MM.1S (cell line): ENCODE measurements at regions not wholly inside any gene's neighbourhood (a gene's known extent, or its start where the extent isn't known, plus 50 kb on each side); places are given as distances from the start of the nearest gene placed in this dataset.

Experiments
- DNase-seq: peaks from one replicate; pipeline ENCODE4 v3.0.0-alpha.2; 2015
- H2AFZ ChIP-seq: fragments of 300-600 bp; sonication (generic); 2 replicates; pipeline ENCODE4 v1.6.0; 2016; ENCODE audit warnings: antibody characterized with exemption, low read length
- H3F3A ChIP-seq: fragments of 300-600 bp; sonication (generic); 2 replicates; pipeline ENCODE4 v1.6.1; 2016; ENCODE audit warnings: mild to moderate bottlenecking, antibody characterized with exemption, low read length, moderate library complexity, mixed read lengths; ENCODE audit not compliant: insufficient read depth
- H3K27ac ChIP-seq: fragments of 300-600 bp; sonication (generic); 2 replicates; pipeline ENCODE4 v1.5.1; 2016; ENCODE audit warnings: mild to moderate bottlenecking, low read length
- H3K27me3 ChIP-seq: fragments of 300-600 bp; sonication (generic); replicated peaks from 2 replicates; pipeline ENCODE4 v1.6.0; 2016; ENCODE audit warnings: low read length; ENCODE audit not compliant: insufficient read depth
- H3K36me3 ChIP-seq: fragments of 300-600 bp; sonication (generic); replicated peaks from 2 replicates; pipeline ENCODE4 v1.6.1; 2016; ENCODE audit warnings: mild to moderate bottlenecking, low read length, mixed read lengths; ENCODE audit not compliant: insufficient read depth
- H3K4me1 ChIP-seq: fragments of 300-600 bp; sonication (generic); 2 replicates; pipeline ENCODE4 v1.6.1; 2016; ENCODE audit warnings: low read length, mixed read lengths
- H3K4me2 ChIP-seq: fragments of 300-600 bp; sonication (generic); 2 replicates; pipeline ENCODE4 v1.6.0; 2016; ENCODE audit warnings: low read depth, low read length
- H3K4me3 ChIP-seq: fragments of 300-600 bp; sonication (generic); 2 replicates; pipeline ENCODE4 v1.5.1; 2016; ENCODE audit warnings: low read length, mixed read lengths
- H3K79me2 ChIP-seq: fragments of 300-600 bp; sonication (generic); 2 replicates; pipeline ENCODE4 v1.6.1; 2016; ENCODE audit warnings: mixed run types, low read length, mixed read lengths
- H3K9ac ChIP-seq: fragments of 300-600 bp; sonication (generic); 2 replicates; pipeline ENCODE4 v1.6.1; 2016; ENCODE audit warnings: low read length, mixed read lengths
- H3K9me2 ChIP-seq: fragments of 300-600 bp; sonication (generic); replicated peaks from 2 replicates; pipeline ENCODE4 v1.6.1; 2016; ENCODE audit warnings: mild to moderate bottlenecking, low read length, mixed read lengths; ENCODE audit not compliant: insufficient read depth
- H3K9me3 ChIP-seq: fragments of 300-600 bp; sonication (generic); replicated peaks from 2 replicates; pipeline ENCODE4 v1.6.1; 2016; ENCODE audit warnings: mild to moderate bottlenecking, low read length, mixed read lengths; ENCODE audit not compliant: insufficient read depth
- H4K20me1 ChIP-seq: fragments of 300-600 bp; sonication (generic); 2 replicates; pipeline ENCODE4 v1.6.1; 2016; ENCODE audit warnings: mild to moderate bottlenecking, low read length, moderate library complexity, mixed read lengths; ENCODE audit not compliant: insufficient read depth
- EZH2 ChIP-seq: fragments of 300-600 bp; sonication (generic); optimal IDR thresholded peaks from 2 replicates; pipeline ENCODE3; 2017; ENCODE audit warnings: low read depth, mild to moderate bottlenecking, antibody characterized with exemption, low read length, mixed read lengths
- EZH2phosphoT487 ChIP-seq: fragments of 300-600 bp; sonication (generic); IDR thresholded peaks from 2 replicates; pipeline ENCODE4 v1.6.1; 2018; ENCODE audit warnings: antibody characterized with exemption, low read length
- TF ChIP-seq, protein P1 (sequence below): fragments of 300-600 bp; sonication (generic); IDR thresholded peaks from 2 replicates; pipeline ENCODE4 v1.5.1; 2016; ENCODE audit warnings: antibody characterized with exemption, low read length, mixed read lengths

DNA sequence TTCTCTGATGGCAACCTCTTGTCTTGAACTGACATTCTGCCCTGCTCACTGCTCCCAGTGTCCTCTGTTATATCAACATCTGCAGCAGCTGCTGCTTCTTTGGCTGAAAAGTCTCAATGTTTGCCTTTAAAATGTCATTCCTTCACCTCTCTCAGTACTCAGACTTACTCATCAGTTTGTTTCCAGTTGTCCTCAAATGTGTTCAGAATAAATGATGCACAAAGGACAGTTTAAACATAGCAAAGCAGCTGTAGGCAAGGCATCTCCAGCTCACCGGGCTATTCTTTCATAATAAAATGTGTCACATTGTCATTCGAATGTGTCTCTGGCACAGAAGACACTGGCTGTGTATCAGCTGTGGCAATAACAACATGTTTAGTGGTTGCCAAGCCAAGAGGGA, 590.9 kb upstream of the ZNF608 start:
- no peak for TF ChIP-seq EZH2phosphoT487
- TF ChIP-seq, protein P1, sequence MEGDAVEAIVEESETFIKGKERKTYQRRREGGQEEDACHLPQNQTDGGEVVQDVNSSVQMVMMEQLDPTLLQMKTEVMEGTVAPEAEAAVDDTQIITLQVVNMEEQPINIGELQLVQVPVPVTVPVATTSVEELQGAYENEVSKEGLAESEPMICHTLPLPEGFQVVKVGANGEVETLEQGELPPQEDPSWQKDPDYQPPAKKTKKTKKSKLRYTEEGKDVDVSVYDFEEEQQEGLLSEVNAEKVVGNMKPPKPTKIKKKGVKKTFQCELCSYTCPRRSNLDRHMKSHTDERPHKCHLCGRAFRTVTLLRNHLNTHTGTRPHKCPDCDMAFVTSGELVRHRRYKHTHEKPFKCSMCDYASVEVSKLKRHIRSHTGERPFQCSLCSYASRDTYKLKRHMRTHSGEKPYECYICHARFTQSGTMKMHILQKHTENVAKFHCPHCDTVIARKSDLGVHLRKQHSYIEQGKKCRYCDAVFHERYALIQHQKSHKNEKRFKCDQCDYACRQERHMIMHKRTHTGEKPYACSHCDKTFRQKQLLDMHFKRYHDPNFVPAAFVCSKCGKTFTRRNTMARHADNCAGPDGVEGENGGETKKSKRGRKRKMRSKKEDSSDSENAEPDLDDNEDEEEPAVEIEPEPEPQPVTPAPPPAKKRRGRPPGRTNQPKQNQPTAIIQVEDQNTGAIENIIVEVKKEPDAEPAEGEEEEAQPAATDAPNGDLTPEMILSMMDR, result no peak
- TF ChIP-seq EZH2, result no peak
- H3K36me3 ChIP-seq, result no peaks in the 10 kb centered on the region
- no peaks in the 10 kb centered on the region for H3K4me1 ChIP-seq
- DNase-seq, result no peak
- no peak overlapping the region for H2AFZ ChIP-seq
- H3K9ac ChIP-seq, result no peak overlapping the region
- no peaks in the 10 kb centered on the region for H3K79me2 ChIP-seq
- H3K4me2 ChIP-seq, result no peak overlapping the region
- H4K20me1 ChIP-seq, result no peaks in the 10 kb centered on the region
- H3K4me3 ChIP-seq, result no peak overlapping the region
- no peak overlapping the region for H3K27ac ChIP-seq
- H3K9me2 ChIP-seq, result no peaks in the 10 kb centered on the region
- no peaks in the 10 kb centered on the region for H3F3A ChIP-seq
- no peaks in the 10 kb centered on the region for H3K27me3 ChIP-seq
- H3K9me3 ChIP-seq, result no peaks in the 10 kb centered on the region

DNA sequence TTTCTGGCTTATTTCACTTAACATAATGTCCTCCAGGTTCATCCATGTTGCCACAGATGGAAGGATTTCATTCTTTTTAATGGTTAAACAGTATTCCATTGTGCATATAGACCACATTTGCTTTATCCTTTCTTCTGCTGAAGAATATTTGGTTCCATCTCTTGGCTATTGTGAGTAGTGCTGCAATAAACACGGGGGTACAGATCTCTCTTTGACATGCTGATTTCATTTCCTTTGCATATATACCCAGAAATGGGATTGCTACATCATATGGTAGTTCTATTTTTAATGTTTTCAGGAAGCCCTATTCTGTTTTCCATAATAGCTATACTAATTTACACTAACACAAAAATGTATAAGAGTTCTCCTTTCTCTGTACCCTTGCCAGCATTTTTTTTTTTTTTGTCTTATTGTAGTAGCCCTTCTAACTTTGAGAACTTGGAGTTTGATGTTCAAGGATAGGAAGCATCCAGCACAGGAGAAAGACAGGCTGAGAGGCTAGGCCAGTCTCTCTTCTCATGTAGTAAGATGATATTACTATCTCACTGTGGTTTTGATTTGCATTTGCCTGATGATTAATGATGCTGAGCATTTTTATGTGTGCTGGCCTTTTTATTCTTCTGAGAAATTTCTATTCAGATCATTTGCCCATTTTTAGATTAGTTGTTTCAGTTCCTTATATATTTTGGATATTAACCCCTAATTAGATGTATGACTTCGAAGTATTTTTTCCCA, 592.2 kb upstream of the ZNF608 start:
- no peak for DNase-seq
- Histone ChIP-seq H3K4me2 (no peak overlapping the region), H3K27ac (no peak overlapping the region), H2AFZ (no peak overlapping the region), H3K36me3 (no peaks in the 10 kb centered on the region), H3K9ac (no peak overlapping the region), H3F3A (no peaks in the 10 kb centered on the region), H4K20me1 (no peaks in the 10 kb centered on the region), H3K4me3 (no peak overlapping the region), H3K4me1 (no peaks in the 10 kb centered on the region), H3K79me2 (no peaks in the 10 kb centered on the region), H3K9me2 (no peaks in the 10 kb centered on the region), H3K9me3 (no peaks in the 10 kb centered on the region), H3K27me3 (no peaks in the 10 kb centered on the region)
- TF ChIP-seq EZH2 (no peak), EZH2phosphoT487 (no peak)
- TF ChIP-seq, protein P1, result no peak

DNA sequence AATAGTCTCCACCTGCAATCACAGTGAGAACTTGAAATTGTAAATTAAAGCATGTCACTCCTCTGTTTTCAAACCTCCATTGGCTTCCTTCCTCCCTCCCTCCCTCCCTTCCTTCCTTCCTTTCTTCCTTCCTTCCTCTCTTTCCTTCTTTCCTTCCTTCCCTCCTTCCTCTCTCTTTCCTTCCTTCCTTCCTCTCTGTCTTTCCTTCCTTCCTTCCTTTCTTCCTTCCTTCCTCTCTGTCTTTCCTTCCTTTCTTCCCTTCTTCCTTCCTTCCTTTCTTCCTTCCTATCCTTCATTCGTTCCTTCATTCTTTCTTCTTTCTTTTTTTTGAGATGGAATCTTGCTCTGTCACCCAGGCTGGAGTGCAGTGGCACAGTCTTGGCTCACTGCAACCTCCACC, 595.0 kb upstream of the ZNF608 start:
- Histone ChIP-seq H3F3A (no peaks in the 10 kb centered on the region), H3K4me3 (no peak overlapping the region), H3K79me2 (no peaks in the 10 kb centered on the region), H3K9ac (no peak overlapping the region), H3K9me3 (no peaks in the 10 kb centered on the region), H2AFZ (no peak overlapping the region), H4K20me1 (no peaks in the 10 kb centered on the region), H3K4me2 (no peak overlapping the region), H3K9me2 (no peaks in the 10 kb centered on the region), H3K27ac (no peak overlapping the region), H3K36me3 (no peaks in the 10 kb centered on the region), H3K4me1 (no peaks in the 10 kb centered on the region), H3K27me3 (no peaks in the 10 kb centered on the region)
- no peak for DNase-seq
- TF ChIP-seq EZH2 (no peak), EZH2phosphoT487 (no peak)
- TF ChIP-seq, protein P1, result no peak
